ENCODE measurements at regions not wholly inside any gene's neighbourhood (a gene's known extent, or its start where the extent isn't known, plus 50 kb on each side); places are given as distances from the start of the nearest gene placed in this dataset.

DNA sequence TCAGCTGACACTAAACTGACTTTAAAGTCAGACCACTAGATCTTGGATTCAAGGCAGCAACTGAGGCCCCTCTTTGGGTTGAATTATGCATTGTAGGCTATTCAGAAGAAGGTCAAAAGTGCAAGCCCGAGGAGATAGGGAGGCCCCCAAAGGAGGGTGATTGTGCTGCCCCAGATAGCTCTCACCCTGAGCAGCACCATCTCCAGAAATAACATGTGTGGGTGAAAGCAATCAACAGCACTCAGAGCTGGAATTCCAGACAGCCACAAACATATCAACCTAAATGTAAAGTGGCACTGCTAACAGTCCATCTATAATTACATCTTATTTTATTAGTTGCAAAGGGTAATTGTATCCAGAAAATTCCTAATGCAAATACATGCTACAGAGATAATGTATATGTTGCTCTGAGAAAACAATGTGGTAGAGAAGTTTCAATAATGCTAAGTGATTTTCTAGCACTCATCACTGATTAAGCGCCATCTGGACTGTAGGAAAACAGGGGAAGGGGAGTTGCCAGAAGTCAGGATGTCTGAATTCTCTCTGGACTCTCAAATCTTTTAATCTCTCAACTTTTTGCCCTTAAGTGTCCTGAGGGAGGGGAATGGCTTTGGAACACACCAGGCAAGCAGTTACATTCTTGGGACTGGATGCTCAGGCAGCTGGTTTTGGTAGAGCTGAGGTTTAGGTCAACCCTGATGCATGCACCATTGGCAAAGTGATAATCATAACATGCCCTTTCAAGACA is 61.8 kb upstream of the SFRP2 start:
- H3F3A ChIP-seq (ENCODE audit: insufficient read depth): no peaks in the 10 kb centered on the region
- no peaks in the 10 kb centered on the region for H3K79me2 ChIP-seq (ENCODE audit: insufficient read depth, low read length)
- H4K20me1 ChIP-seq (ENCODE audit: low read depth, low read length): no peaks in the 10 kb centered on the region
- no peaks in the 10 kb centered on the region for H3K9me2 ChIP-seq (replicated peaks; ENCODE audit: insufficient read depth, low read length)
- TF ChIP-seq, protein P1, sequence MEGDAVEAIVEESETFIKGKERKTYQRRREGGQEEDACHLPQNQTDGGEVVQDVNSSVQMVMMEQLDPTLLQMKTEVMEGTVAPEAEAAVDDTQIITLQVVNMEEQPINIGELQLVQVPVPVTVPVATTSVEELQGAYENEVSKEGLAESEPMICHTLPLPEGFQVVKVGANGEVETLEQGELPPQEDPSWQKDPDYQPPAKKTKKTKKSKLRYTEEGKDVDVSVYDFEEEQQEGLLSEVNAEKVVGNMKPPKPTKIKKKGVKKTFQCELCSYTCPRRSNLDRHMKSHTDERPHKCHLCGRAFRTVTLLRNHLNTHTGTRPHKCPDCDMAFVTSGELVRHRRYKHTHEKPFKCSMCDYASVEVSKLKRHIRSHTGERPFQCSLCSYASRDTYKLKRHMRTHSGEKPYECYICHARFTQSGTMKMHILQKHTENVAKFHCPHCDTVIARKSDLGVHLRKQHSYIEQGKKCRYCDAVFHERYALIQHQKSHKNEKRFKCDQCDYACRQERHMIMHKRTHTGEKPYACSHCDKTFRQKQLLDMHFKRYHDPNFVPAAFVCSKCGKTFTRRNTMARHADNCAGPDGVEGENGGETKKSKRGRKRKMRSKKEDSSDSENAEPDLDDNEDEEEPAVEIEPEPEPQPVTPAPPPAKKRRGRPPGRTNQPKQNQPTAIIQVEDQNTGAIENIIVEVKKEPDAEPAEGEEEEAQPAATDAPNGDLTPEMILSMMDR (IDR thresholded peaks at IDR 0.05; ENCODE audit: insufficient read depth, low read length, poor library complexity, severe bottlenecking): no peak
- no peak for TF ChIP-seq EZH2phosphoT487 (conservative IDR thresholded peaks at IDR 0.05; ENCODE audit: low read length)
- H3K4me2 ChIP-seq (ENCODE audit: low read depth, low read length, poor library complexity, severe bottlenecking): no peak overlapping the region
- H3K27me3 ChIP-seq (ENCODE audit: low read length): no peaks in the 10 kb centered on the region
- H3K9ac ChIP-seq (ENCODE audit: low read length): no peak overlapping the region
- H3K9me3 ChIP-seq (ENCODE audit: insufficient read depth, low read length): no peaks in the 10 kb centered on the region
- H2AFZ ChIP-seq (ENCODE audit: low read depth, low read length, severe bottlenecking): no peak overlapping the region
- no peaks in the 10 kb centered on the region for H3K36me3 ChIP-seq (ENCODE audit: low read length)
- H3K27ac ChIP-seq (ENCODE audit: low read depth, low read length): no peak overlapping the region
- no peak overlapping the region for H3K4me3 ChIP-seq (ENCODE audit: insufficient read depth, low read length, poor library complexity, severe bottlenecking)

DNA sequence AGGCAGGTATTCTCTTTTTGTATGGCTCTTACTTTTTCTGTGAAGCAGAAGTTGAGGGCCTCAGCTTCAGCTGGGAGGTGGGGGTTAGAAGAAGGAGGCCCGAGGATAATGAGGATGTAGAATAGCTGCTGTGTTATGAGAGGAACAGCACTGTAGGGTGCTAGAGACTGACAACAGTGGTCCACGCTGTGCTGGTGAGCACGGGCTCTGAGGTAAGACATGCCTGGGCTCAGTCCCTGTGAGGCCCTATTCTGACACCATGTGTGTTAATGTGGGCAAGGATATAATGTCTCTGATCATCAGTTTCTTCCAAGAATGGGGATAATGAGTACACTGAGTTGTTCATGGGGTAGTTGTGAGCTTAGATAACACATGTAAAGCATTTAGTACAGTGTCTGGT is 55.3 kb upstream of the SFRP2 start:
- no peaks in the 10 kb centered on the region; the same call in 1 of the 2 replicates for H3K9me3 ChIP-seq (ENCODE audit: insufficient read depth, low read length)
- no peaks in the 10 kb centered on the region for H3F3A ChIP-seq (ENCODE audit: insufficient read depth)
- H3K79me2 ChIP-seq (ENCODE audit: insufficient read depth, low read length): no peaks in the 10 kb centered on the region
- no peaks in the 10 kb centered on the region for H3K36me3 ChIP-seq (ENCODE audit: low read length)
- TF ChIP-seq, protein P1 (IDR thresholded peaks at IDR 0.05; ENCODE audit: insufficient read depth, low read length, poor library complexity, severe bottlenecking): no peak
- no peak for TF ChIP-seq EZH2phosphoT487 (conservative IDR thresholded peaks at IDR 0.05; ENCODE audit: low read length)
- no peaks in the 10 kb centered on the region for H3K9me2 ChIP-seq (replicated peaks; ENCODE audit: insufficient read depth, low read length)
- H3K9ac ChIP-seq (ENCODE audit: low read length): no peak overlapping the region
- H3K27me3 ChIP-seq (ENCODE audit: low read length): no peaks in the 10 kb centered on the region
- no peak overlapping the region for H3K4me3 ChIP-seq (ENCODE audit: insufficient read depth, low read length, poor library complexity, severe bottlenecking)
- no peak overlapping the region for H3K27ac ChIP-seq (ENCODE audit: low read depth, low read length)
- H3K4me2 ChIP-seq (ENCODE audit: low read depth, low read length, poor library complexity, severe bottlenecking): no peak overlapping the region
- no peaks in the 10 kb centered on the region for H4K20me1 ChIP-seq (ENCODE audit: low read depth, low read length)
- H2AFZ ChIP-seq (ENCODE audit: low read depth, low read length, severe bottlenecking): no peak overlapping the region
